Activated CD4-positive, alpha-beta T cell treated with anti-CD3 and anti-CD28 coated beads, Interleukin-2, Interleukin-4, amounts not matched to agents 100 ng/mL and 50 ng/mL, durations not matched to agents 16 hours and 8 hours (primary cell): ENCODE measurements at regions not wholly inside any gene's neighbourhood (a gene's known extent, or its start where the extent isn't known, plus 50 kb on each side); places are given as distances from the start of the nearest gene placed in this dataset.

Experiments used
- DNase-seq: peaks from one replicate; pipeline ENCODE4 v3.0.0-alpha.2; 2020; ENCODE audit warnings: low spot score

DNA sequence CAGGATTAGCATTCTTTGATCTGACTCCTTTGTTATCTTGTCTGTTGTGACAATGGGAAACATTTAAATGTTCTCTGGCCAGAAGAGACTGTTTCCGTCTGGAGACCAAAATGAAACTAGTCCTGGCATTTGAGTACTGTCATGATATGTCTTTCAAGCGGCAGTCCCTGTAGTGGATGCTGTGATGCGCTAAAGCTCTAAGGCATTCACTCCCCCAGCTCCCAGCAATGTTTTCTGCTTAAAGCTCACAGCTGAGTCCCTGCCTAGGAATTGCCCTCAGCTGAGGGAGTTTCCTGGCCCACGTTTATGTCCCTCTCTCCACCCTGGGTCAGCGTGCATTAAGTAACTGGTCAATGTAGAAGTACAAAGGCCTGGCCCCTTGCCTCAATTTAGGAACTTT lies 109.4 kb downstream of the UCHL5 start:
- DNase-seq = no peak

DNA sequence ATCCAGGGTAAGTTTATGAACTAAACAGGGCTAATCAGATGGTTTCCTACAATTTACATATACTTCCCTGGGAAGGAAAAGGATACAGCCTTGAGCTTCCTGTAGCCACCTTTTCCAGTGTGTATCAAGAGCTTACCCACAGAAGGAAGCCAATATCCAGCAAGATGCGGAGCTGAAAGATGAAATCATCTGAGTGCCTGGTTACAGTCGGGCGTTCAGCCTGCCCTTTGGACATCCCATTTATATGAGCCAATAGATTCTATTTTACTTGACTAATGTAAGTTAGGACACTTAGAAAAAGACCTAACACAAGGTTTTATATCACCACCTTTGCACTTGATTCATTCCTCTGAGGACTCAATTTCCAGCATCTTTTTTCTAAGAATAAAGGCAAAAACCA lies 108.2 kb downstream of the UCHL5 start:
- DNase-seq = no peak

GRCh38 chr1:192951691-192952460 lies 107.3 kb downstream of the UCHL5 start:
- DNase-seq = no peak

DNA sequence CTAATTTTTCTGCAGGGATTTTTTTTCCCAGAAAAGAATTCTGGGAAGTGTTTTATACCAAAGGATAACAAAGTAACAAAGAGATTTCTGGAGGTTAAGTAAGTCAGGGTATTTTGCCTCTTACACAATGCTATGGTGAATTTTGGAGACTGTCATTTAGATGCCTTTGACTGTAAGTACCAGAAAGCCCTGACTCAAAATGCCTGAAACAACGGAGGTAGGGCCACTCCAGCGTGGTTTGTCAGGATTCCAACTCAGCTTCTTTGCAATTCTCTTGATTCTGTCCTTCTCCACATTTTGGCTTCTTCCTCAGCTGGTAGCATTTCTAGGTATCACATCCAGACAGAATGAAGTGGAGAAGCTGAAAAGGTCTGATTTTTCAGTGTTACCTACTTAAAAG lies 106.5 kb downstream of the UCHL5 start:
- DNase-seq = no peak

GRCh38 chr1:192954705-192955265 lies 104.4 kb downstream of the UCHL5 start:
- no peak for DNase-seq

- DNase-seq = no peak
Observed at GRCh38 chr1:192958350-192958749, 100.8 kb downstream of the UCHL5 start.

GRCh38 chr1:192958871-192959270 lies 100.3 kb downstream of the UCHL5 start:
- DNase-seq = no peak

DNA sequence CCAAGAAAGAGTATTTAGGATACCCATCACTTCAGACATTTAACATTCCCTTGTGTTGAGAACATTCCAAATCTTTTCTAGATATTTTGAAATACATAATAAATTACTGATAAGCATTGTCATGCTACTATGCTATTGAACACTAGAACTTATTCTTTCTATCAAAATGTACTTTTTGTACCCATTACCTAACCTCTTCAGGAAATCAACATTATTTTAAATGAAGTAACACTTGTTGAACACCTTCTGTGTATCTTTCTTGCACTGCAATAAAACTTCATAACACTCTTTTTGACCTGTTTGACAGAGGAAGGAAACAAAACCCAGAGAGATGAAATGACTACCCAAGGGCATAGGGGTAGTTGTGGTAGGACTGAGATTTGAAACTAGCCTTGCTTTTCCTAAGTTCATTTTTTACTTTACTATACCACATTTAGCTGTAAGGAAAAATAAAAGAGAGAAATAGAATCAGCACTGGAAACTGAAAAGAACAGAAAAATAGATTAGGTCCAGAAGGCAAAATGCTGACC lies 99.4 kb downstream of the UCHL5 start:
- DNase-seq = no peak
